Panc1 (cell line): ENCODE measurements at regions not wholly inside any gene's neighbourhood (a gene's known extent, or its start where the extent isn't known, plus 50 kb on each side); places are given as distances from the start of the nearest gene placed in this dataset.
"Not testable (repeated sequence)": the region's sequence is repeated elsewhere in the genome, so short reads cannot be mapped to it uniquely, and the experiment has no call there.

ENCODE experiments used
- ATAC-seq: fragments of 200-7000 bp; cut with Tn5 transposase; 2 replicates; pipeline ENCODE4 v1.9.1; 2020; ENCODE audit warnings: mild to moderate bottlenecking, moderate library complexity
- BruUV-seq: library from RNA; stranded (reverse); fragments of 400-500 nt; replicated peaks from 2 replicates; lab custom pipeline; 2021; lab: Mats Ljungman, UMichigan
- CTCF ChIA-PET: fragments of 300-600 bp; sonication (Branson Sonifier 250); formaldehyde crosslinking; loops from one replicate; lab custom pipeline; 2022; ENCODE audit warnings: antibody characterized with exemption; lab: Charles Lee
- POLR2A ChIA-PET: fragments of 300-600 bp; sonication (Branson Sonifier 250); formaldehyde crosslinking; loops from one replicate; lab custom pipeline; 2022; ENCODE audit warnings: antibody characterized with exemption; lab: Charles Lee
- DNase-seq: peaks from one replicate; pipeline ENCODE4 v3.0.0-alpha.2; 2010; ENCODE audit warnings: low read depth, low spot score
- H3K27ac ChIP-seq: 2 replicates; pipeline ENCODE4 v1.5.1; 2011; ENCODE audit warnings: mild to moderate bottlenecking, low read length, inconsistent platforms
- H3K27me3 ChIP-seq: fragments of 200-500 bp; sonication (Bioruptor generic); 2 replicates; pipeline ENCODE4 v1.6.0; 2014; ENCODE audit warnings: low read length, inconsistent platforms; ENCODE audit not compliant: control insufficient read depth, insufficient read depth
- H3K36me3 ChIP-seq: fragments of 200-500 bp; sonication (Bioruptor generic); 2 replicates; pipeline ENCODE4 v1.5.1; 2014; ENCODE audit warnings: inconsistent platforms, mild to moderate bottlenecking, low read length, moderate library complexity; ENCODE audit not compliant: control insufficient read depth, insufficient read depth
- H3K4me1 ChIP-seq: 2 replicates; pipeline ENCODE4 v1.5.1; 2011; ENCODE audit warnings: inconsistent platforms, mild to moderate bottlenecking, low read length, moderate library complexity; ENCODE audit not compliant: control insufficient read depth, insufficient read depth
- H3K4me3 ChIP-seq, 2 experiments: 2 replicates each; pipeline ENCODE4 v1.5.1; 2011 to 2012; ENCODE audit warnings: low read depth in 2 of 2, low read length in 2 of 2, mild to moderate bottlenecking in 2 of 2, inconsistent platforms in 1 of 2, moderate library complexity in 1 of 2
- H3K9me3 ChIP-seq: fragments of 200-500 bp; sonication (Bioruptor generic); 2 replicates; pipeline ENCODE4 v1.5.1; 2014; ENCODE audit warnings: low read depth, mild to moderate bottlenecking, inconsistent platforms, low read length, moderate library complexity; ENCODE audit not compliant: control insufficient read depth, insufficient read depth
- CTCF ChIP-seq: fragments of 450-650 bp; IDR thresholded peaks from 2 replicates; pipeline ENCODE4 v1.5.1; 2017; ENCODE audit warnings: mild to moderate bottlenecking
- POLR2AphosphoS5 ChIP-seq: IDR thresholded peaks from 2 replicates; pipeline ENCODE4 v1.6.1; 2012; ENCODE audit warnings: mild to moderate bottlenecking, low read depth, low read length, moderate library complexity
- REST ChIP-seq, 2 experiments: IDR thresholded peaks; 2 replicates each; pipeline ENCODE4 v1.6.1; 2011 to 2012; ENCODE audit warnings: low read depth in 2 of 2, control low read depth in 1 of 2, low read length in 1 of 2, mild to moderate bottlenecking in 1 of 2, moderate library complexity in 1 of 2; ENCODE audit not compliant: insufficient read depth in 1 of 2
- SIN3A ChIP-seq: IDR thresholded peaks from 2 replicates; pipeline ENCODE4 v1.6.1; 2012; ENCODE audit warnings: low read depth, mild to moderate bottlenecking, low read length, moderate library complexity, borderline replicate concordance; ENCODE audit not compliant: insufficient read depth
- TCF7L2 ChIP-seq: IDR thresholded peaks from 2 replicates; pipeline ENCODE4 v1.6.1; 2011; ENCODE audit warnings: mild to moderate bottlenecking, low read depth, low read length, inconsistent platforms
- in situ Hi-C: cut with HindIII; loops from 2 replicates; pipeline ENCODE4 v1.10.0; 2016; ENCODE audit warnings: low sequenced_read_pairs, low pct_unique_long_range_greater_than_20kb
- intact Hi-C: fragments of 100-400 bp; cut with micrococcal nuclease; formaldehyde crosslinking; loops from one replicate; pipeline ENCODE4 v1.10.0; 2022; ENCODE audit not compliant: unreplicated experiment

- DNase-seq, intact Hi-C loops, BruUV-seq, POLR2A ChIA-PET, H3K4me1 ChIP-seq, H3K27me3 ChIP-seq, H3K27ac ChIP-seq, H3K9me3 ChIP-seq, CTCF ChIA-PET, in situ Hi-C loops, H3K36me3 ChIP-seq, ATAC-seq, H3K4me3 ChIP-seq: not testable (repeated sequence)
These were observed 181.4 kb downstream of the TEX29 start for GRCh38 chr13:111501596-111502535.

- Histone ChIP-seq H3K4me1 (no peaks in the 10 kb centered on the region), H3K27me3 (no peaks in the 10 kb centered on the region; the same call in 1 of the 2 replicates), H3K9me3 (no peaks in the 10 kb centered on the region), H3K27ac (no peak overlapping the region), H3K4me3 (no peak overlapping the region), H3K36me3 (no peaks in the 10 kb centered on the region)
- ATAC-seq (no peak), DNase-seq (no peak)
- ChIA-PET CTCF (no interaction called here), POLR2A (no interaction called here)
- in situ Hi-C loops (no loop called here), intact Hi-C loops (no loop called here)
- no TSS peak for BruUV-seq
- TF ChIP-seq POLR2AphosphoS5, result no peak
These were observed 182.5 kb downstream of the TEX29 start for GRCh38 chr13:111502957-111503356.

- TF ChIP-seq POLR2AphosphoS5, result no peak
- no peak for TF ChIP-seq SIN3A
- no peak for TF ChIP-seq REST (IDR thresholded peaks at IDR 0.05; ENCODE audit: insufficient read depth in 1 of 2, low read depth in 2 of 2, low read length in 1 of 2)
- no peak for TF ChIP-seq CTCF
- TF ChIP-seq TCF7L2, result no peak
- H3K4me3 ChIP-seq, result no peak overlapping the region
- DNase-seq (no peak), ATAC-seq (no peak)
- no peaks in the 10 kb centered on the region for H3K9me3 ChIP-seq
- intact Hi-C loops (no loop called here), in situ Hi-C loops (no loop called here)
- H3K27ac ChIP-seq, result no peak overlapping the region
- no peaks in the 10 kb centered on the region for H3K4me1 ChIP-seq
- H3K27me3 ChIP-seq, result no peaks in the 10 kb centered on the region; the same call in 1 of the 2 replicates
- CTCF ChIA-PET, result no interaction called here
- BruUV-seq, result no TSS peak
- H3K36me3 ChIP-seq, result no peaks in the 10 kb centered on the region
- POLR2A ChIA-PET, result no interaction called here
These were observed 182.9 kb downstream of the TEX29 start for GRCh38 chr13:111503376-111503775.
